H9 (cell line): ENCODE measurements at regions not wholly inside any gene's neighbourhood (a gene's known extent, or its start where the extent isn't known, plus 50 kb on each side); places are given as distances from the start of the nearest gene placed in this dataset.

Experiments
- DNase-seq: peaks from one replicate; pipeline ENCODE4 v3.0.0-alpha.2; 2017
- H2AFZ ChIP-seq: one replicate; pipeline ENCODE4 v1.6.1; 2013; ENCODE audit warnings: mild to moderate bottlenecking, low read length, control low read depth, moderate library complexity
- H2AK5ac ChIP-seq: 2 replicates; pipeline ENCODE4 v1.6.1; 2013; ENCODE audit warnings: low read length, control low read depth, mixed read lengths; ENCODE audit not compliant: insufficient read length
- H2BK120ac ChIP-seq: one replicate; pipeline ENCODE4 v1.6.1; 2013; ENCODE audit warnings: low read depth, mild to moderate bottlenecking, low read length, control low read depth, inconsistent platforms; ENCODE audit not compliant: poor library complexity, severe bottlenecking
- H2BK12ac ChIP-seq: 2 replicates; pipeline ENCODE4 v1.6.1; 2013; ENCODE audit warnings: low read length, control low read depth, mixed read lengths, low read depth; ENCODE audit not compliant: insufficient read length
- H2BK15ac ChIP-seq: 2 replicates; pipeline ENCODE4 v1.6.1; 2013; ENCODE audit warnings: low read depth, low read length, control low read depth
- H2BK20ac ChIP-seq: one replicate; pipeline ENCODE4 v1.6.1; 2013; ENCODE audit warnings: low read depth, mild to moderate bottlenecking, low read length, control low read depth, inconsistent platforms; ENCODE audit not compliant: poor library complexity, severe bottlenecking
- H2BK5ac ChIP-seq: 2 replicates; pipeline ENCODE4 v1.6.1; 2013; ENCODE audit warnings: low read length, control low read depth, mixed read lengths; ENCODE audit not compliant: insufficient read length
- H3K14ac ChIP-seq: 2 replicates; pipeline ENCODE4 v1.6.1; 2013; ENCODE audit warnings: low read length, control low read depth; ENCODE audit not compliant: insufficient read depth
- H3K18ac ChIP-seq: 2 replicates; pipeline ENCODE4 v1.6.1; 2013; ENCODE audit warnings: low read depth, mild to moderate bottlenecking, mixed read lengths, low read length, control low read depth; ENCODE audit not compliant: insufficient read length
- H3K23ac ChIP-seq: 2 replicates; pipeline ENCODE4 v1.6.1; 2013; ENCODE audit warnings: low read length, control low read depth, mixed read lengths, low read depth; ENCODE audit not compliant: insufficient read length
- H3K23me2 ChIP-seq: 2 replicates; pipeline ENCODE4 v1.6.1; 2013; ENCODE audit warnings: low read depth, mild to moderate bottlenecking, mixed read lengths, low read length, control low read depth; ENCODE audit not compliant: insufficient read length, poor library complexity, severe bottlenecking
- H3K27ac ChIP-seq: 2 replicates; pipeline ENCODE4 v1.5.1; 2013; ENCODE audit warnings: low read length, control low read depth, mixed read lengths, low read depth; ENCODE audit not compliant: insufficient read length
- H3K27me3 ChIP-seq: 2 replicates; pipeline ENCODE4 v1.6.1; 2013; ENCODE audit warnings: low read length, control low read depth, inconsistent platforms; ENCODE audit not compliant: insufficient read depth
- H3K4ac ChIP-seq: 2 replicates; pipeline ENCODE4 v1.6.1; 2013; ENCODE audit warnings: low read depth, mild to moderate bottlenecking, control low read depth, inconsistent platforms, low read length, moderate library complexity
- H3K4me1 ChIP-seq: 2 replicates; pipeline ENCODE4 v1.6.1; 2013; ENCODE audit warnings: low read length, control low read depth, inconsistent platforms; ENCODE audit not compliant: insufficient read depth
- H3K4me2 ChIP-seq: 2 replicates; pipeline ENCODE4 v1.6.1; 2013; ENCODE audit warnings: low read length, control low read depth, mixed read lengths; ENCODE audit not compliant: insufficient read length, insufficient read depth
- H3K56ac ChIP-seq: 2 replicates; pipeline ENCODE4 v1.6.1; 2013; ENCODE audit warnings: low read depth, mild to moderate bottlenecking, mixed read lengths, low read length, control low read depth; ENCODE audit not compliant: insufficient read length
- H3K79me1 ChIP-seq: 2 replicates; pipeline ENCODE4 v1.6.1; 2013; ENCODE audit warnings: low read depth, mild to moderate bottlenecking, moderate library complexity, low read length, control low read depth, inconsistent platforms; ENCODE audit not compliant: insufficient read depth, poor library complexity, severe bottlenecking
- H3K79me2 ChIP-seq: 2 replicates; pipeline ENCODE4 v1.6.1; 2013; ENCODE audit warnings: low read length, control low read depth, inconsistent platforms; ENCODE audit not compliant: insufficient read depth
- H3K9ac ChIP-seq: 2 replicates; pipeline ENCODE4 v1.6.1; 2013; ENCODE audit warnings: low read length, control low read depth, mixed read lengths; ENCODE audit not compliant: insufficient read length; ENCODE audit errors: extremely low read depth
- H3K9me3 ChIP-seq: one replicate; pipeline ENCODE4 v1.6.1; 2013; ENCODE audit warnings: low read depth, low read length, inconsistent platforms; ENCODE audit not compliant: control insufficient read depth
- H3T11ph ChIP-seq: one replicate; pipeline ENCODE4 v1.6.1; 2013; ENCODE audit warnings: mild to moderate bottlenecking, low read length, control low read depth, inconsistent platforms
- H4K20me1 ChIP-seq: one replicate; pipeline ENCODE4 v1.6.1; 2013; ENCODE audit not compliant: control insufficient read depth, insufficient read length, insufficient read depth
- H4K5ac ChIP-seq: 2 replicates; pipeline ENCODE4 v1.6.1; 2013; ENCODE audit warnings: low read depth, mild to moderate bottlenecking, mixed read lengths, low read length, control low read depth; ENCODE audit not compliant: insufficient read length
- H4K8ac ChIP-seq: replicated peaks from 2 replicates; pipeline ENCODE4 v1.6.1; 2013; ENCODE audit warnings: low read length, control low read depth, mixed read lengths, low read depth; ENCODE audit not compliant: insufficient read length
- H4K91ac ChIP-seq: 2 replicates; pipeline ENCODE4 v1.6.1; 2013; ENCODE audit warnings: low read depth, mild to moderate bottlenecking, moderate library complexity, mixed read lengths, low read length, control low read depth; ENCODE audit not compliant: insufficient read length
- H3K27ac Mint-ChIP-seq, 3 experiments: 2 replicates in 2 of 3; 3 replicates in 1 of 3; pipeline ENCODE4 v1.8.0; 2020 to 2021; ENCODE audit warnings: mixed read lengths in 3 of 3, mild to moderate bottlenecking in 1 of 3, moderate library complexity in 1 of 3
- H3K27me3 Mint-ChIP-seq: 2 replicates; pipeline ENCODE4 v1.8.0; 2021; ENCODE audit warnings: low read depth, mild to moderate bottlenecking, moderate library complexity, mixed read lengths
- H3K36me3 Mint-ChIP-seq, 3 experiments: 2 replicates in 2 of 3; 3 replicates in 1 of 3; pipeline ENCODE4 v1.8.0; 2020 to 2021; ENCODE audit warnings: low read depth in 3 of 3, mixed read lengths in 3 of 3; ENCODE audit not compliant: insufficient read depth in 1 of 3
- H3K4me1 Mint-ChIP-seq, 2 experiments: 2 replicates each; pipeline ENCODE4 v1.8.0; 2020; ENCODE audit warnings: mixed read lengths in 2 of 2
- H3K4me3 Mint-ChIP-seq, 2 experiments: 2 replicates in 1 of 2; 3 replicates in 1 of 2; pipeline ENCODE4 v1.8.0; 2020 to 2021; ENCODE audit warnings: mild to moderate bottlenecking in 2 of 2, mixed read lengths in 2 of 2, moderate library complexity in 1 of 2
- H3K9me3 Mint-ChIP-seq, 2 experiments: 2 replicates in 1 of 2; 3 replicates in 1 of 2; pipeline ENCODE4 v1.8.0; 2020; ENCODE audit warnings: mild to moderate bottlenecking in 2 of 2, mixed read lengths in 2 of 2, moderate library complexity in 1 of 2
- CTCF ChIP-seq: fragments of 200-600 bp; sonication (generic); conservative IDR thresholded peaks from 3 replicates; pipeline ENCODE4 v1.8.0; 2021; ENCODE audit warnings: antibody characterized with exemption, mild to moderate bottlenecking
- WGBS: extraction: QIAGEN DNeasy Blood & Tissue Kit; methylation state at CpG from one replicate; pipeline ENCODE4 v1.1.7; 2013; ENCODE audit warnings: missing lambda C conversion rate, low lambda C conversion rate, mixed read lengths; ENCODE audit not compliant: insufficient read length; ENCODE audit errors: extremely low coverage; 5-methylcytosine and 5-hydroxymethylcytosine counted together

GRCh38 chr2:58414506-58414905, 173.4 kb upstream of the FANCL start:
- no peaks in the 10 kb centered on the region for H3K27me3 Mint-ChIP-seq
- H3K9ac ChIP-seq, result no peak overlapping the region
- H2BK20ac ChIP-seq, result no peak overlapping the region
- no peak overlapping the region for H3K4ac ChIP-seq
- no peaks in the 10 kb centered on the region for H3K79me2 ChIP-seq
- no peaks in the 10 kb centered on the region for H3K9me3 Mint-ChIP-seq
- no peak overlapping the region for H4K8ac ChIP-seq
- H3K4me3 Mint-ChIP-seq, result no peak overlapping the region
- H3T11ph ChIP-seq, result no peak overlapping the region
- no peaks in the 10 kb centered on the region for H3K36me3 Mint-ChIP-seq
- no peak overlapping the region for H4K91ac ChIP-seq
- TF ChIP-seq CTCF, result no peak
- no peak for DNase-seq
- H2AFZ ChIP-seq, result no peak overlapping the region
- no peak overlapping the region for H3K56ac ChIP-seq
- no peak overlapping the region for H2BK120ac ChIP-seq
- H3K14ac ChIP-seq, result no peak overlapping the region
- no peak overlapping the region for H2BK12ac ChIP-seq
- no peaks in the 10 kb centered on the region for H3K4me1 Mint-ChIP-seq
- no peaks in the 10 kb centered on the region for H4K20me1 ChIP-seq
- H3K23me2 ChIP-seq, result no peaks in the 10 kb centered on the region
- H2AK5ac ChIP-seq, result no peak overlapping the region
- H3K4me2 ChIP-seq, result no peak overlapping the region
- H3K18ac ChIP-seq, result no peak overlapping the region
- no peak overlapping the region for H3K27ac Mint-ChIP-seq
- H3K27me3 ChIP-seq, result no peaks in the 10 kb centered on the region
- no peaks in the 10 kb centered on the region for H3K79me1 ChIP-seq
- H2BK5ac ChIP-seq, result no peak overlapping the region
- H3K27ac ChIP-seq, result no peak overlapping the region
- H4K5ac ChIP-seq, result no peak overlapping the region
- no CpG with 5 or more reads among the region's 2 CpGs for WGBS
- H3K23ac ChIP-seq, result no peak overlapping the region
- no peaks in the 10 kb centered on the region for H3K4me1 ChIP-seq
- no peaks in the 10 kb centered on the region for H3K9me3 ChIP-seq
- H2BK15ac ChIP-seq, result no peak overlapping the region
